Heart left ventricle (tissue), 13 donors: ENCODE measurements at regions not wholly inside any gene's neighbourhood (a gene's known extent, or its start where the extent isn't known, plus 50 kb on each side); places are given as distances from the start of the nearest gene placed in this dataset.

ENCODE experiments used
- POLR2A ChIP-seq, 2 donors: fragments of 450-650 bp; IDR thresholded peaks; one replicate each; pipeline ENCODE4 v1.6.1; 2017; ENCODE audit warnings: antibody characterized with exemption in 2 of 2, mild to moderate bottlenecking in 2 of 2, moderate library complexity in 2 of 2
- TF ChIP-seq, protein P1 (sequence below), 12 donors: fragments of 200-600 bp; sonication (generic) in 4 of 12; IDR thresholded peaks; one replicate each; pipeline versions ENCODE4 v1.5.0 to v1.8.0; 2018 to 2022; ENCODE audit warnings: antibody characterized with exemption in 12 of 12, mild to moderate bottlenecking in 5 of 12
- donor health status: ischemic (EF 13 %, LVEDD 7.1; RV severe dilation, severe dysfunction).
- donor health status: DM: no; HTN: yes; CAD: no.
- donor health status: DM: no; HTN: no; CAD: no.
- donor health status: ischemic (EF 25% LVEDD 6.9; RV normal size, moderate dysfunction).
- donor health status: ischemic (EF 25% LVEDD 5.7; RV mildly dilated, moderate dysfunction).
- donor health status: ischemic (EF 35%, LVEDD 5.7; RV mildly dilated, moderate dysfunction).
- donor health status: nonischemic (EF 11% LVEDD 7.7; RV severe dilation, severe dysfunction).
- donor health status: DM: yes; HTN: yes; CAD: no.
- donor health status: PGD.
- donor health status: ischemic (EF 29% LVEDD 5.4; RV normal size, mild dysfunction).
- donor health status: nonischemic (EF 23%, LVEDD 6.1; RV moderate dilation, normal function).

DNA sequence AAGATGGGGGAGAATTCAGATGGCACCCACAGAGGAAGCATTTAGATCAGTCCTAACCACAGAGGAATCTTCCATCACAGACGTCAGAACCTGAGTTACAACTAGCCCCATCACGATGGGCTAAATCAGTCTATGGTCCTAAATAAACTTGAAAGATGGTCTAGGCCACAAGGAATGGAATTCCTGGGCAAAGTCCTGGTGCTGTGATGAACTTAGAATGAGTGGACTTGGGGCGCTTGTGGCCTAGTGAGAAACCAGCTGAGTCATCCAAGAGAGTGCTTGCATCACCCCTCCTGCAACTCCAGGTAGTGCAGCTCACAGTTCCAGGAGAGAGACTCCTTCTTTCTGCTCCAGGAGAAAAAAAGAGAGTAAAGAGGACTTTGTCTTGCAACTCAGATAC, 722.9 kb upstream of the RGMB start:
- TF ChIP-seq POLR2A (IDR thresholded peaks at IDR 0.05) = no peak
- TF ChIP-seq, protein P1, sequence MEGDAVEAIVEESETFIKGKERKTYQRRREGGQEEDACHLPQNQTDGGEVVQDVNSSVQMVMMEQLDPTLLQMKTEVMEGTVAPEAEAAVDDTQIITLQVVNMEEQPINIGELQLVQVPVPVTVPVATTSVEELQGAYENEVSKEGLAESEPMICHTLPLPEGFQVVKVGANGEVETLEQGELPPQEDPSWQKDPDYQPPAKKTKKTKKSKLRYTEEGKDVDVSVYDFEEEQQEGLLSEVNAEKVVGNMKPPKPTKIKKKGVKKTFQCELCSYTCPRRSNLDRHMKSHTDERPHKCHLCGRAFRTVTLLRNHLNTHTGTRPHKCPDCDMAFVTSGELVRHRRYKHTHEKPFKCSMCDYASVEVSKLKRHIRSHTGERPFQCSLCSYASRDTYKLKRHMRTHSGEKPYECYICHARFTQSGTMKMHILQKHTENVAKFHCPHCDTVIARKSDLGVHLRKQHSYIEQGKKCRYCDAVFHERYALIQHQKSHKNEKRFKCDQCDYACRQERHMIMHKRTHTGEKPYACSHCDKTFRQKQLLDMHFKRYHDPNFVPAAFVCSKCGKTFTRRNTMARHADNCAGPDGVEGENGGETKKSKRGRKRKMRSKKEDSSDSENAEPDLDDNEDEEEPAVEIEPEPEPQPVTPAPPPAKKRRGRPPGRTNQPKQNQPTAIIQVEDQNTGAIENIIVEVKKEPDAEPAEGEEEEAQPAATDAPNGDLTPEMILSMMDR (IDR thresholded peaks at IDR 0.05) = no peak
